HEK293T (cell line): ENCODE measurements at regions not wholly inside any gene's neighbourhood (a gene's known extent, or its start where the extent isn't known, plus 50 kb on each side); places are given as distances from the start of the nearest gene placed in this dataset.

Experiments used
- BHLHE40 ChIP-seq: fragments of 450-650 bp; IDR thresholded peaks from 2 replicates; pipeline ENCODE4 v1.6.1; 2016; ENCODE audit warnings: mild to moderate bottlenecking, moderate library complexity, borderline replicate concordance
- ELF4 ChIP-seq: fragments of 450-650 bp; IDR thresholded peaks from 2 replicates; pipeline ENCODE4 v1.6.1; 2017; ENCODE audit warnings: antibody characterized with exemption
- FOXK2 ChIP-seq: fragments of 450-650 bp; IDR thresholded peaks from 2 replicates; pipeline ENCODE4 v1.6.1; 2016; ENCODE audit warnings: mild to moderate bottlenecking
- FOXM1 ChIP-seq: fragments of 450-650 bp; IDR thresholded peaks from 2 replicates; pipeline ENCODE4 v1.6.1; 2017; ENCODE audit warnings: mild to moderate bottlenecking, borderline replicate concordance
- ZNF384 ChIP-seq: fragments of 450-650 bp; IDR thresholded peaks from 2 replicates; pipeline ENCODE4 v1.6.1; 2016

GRCh38 chr5:56426693-56427092 lies 193.6 kb upstream of the ANKRD55 start:
- TF ChIP-seq ELF4 (no peak), FOXM1 (no peak), FOXK2 (no peak), ZNF384 (no peak), BHLHE40 (no peak)
